HUES6 (cell line): ENCODE measurements at regions not wholly inside any gene's neighbourhood (a gene's known extent, or its start where the extent isn't known, plus 50 kb on each side); places are given as distances from the start of the nearest gene placed in this dataset.

Experiments used
- H3K27ac ChIP-seq: 2 replicates; pipeline ENCODE4 v1.7.0; 2013; ENCODE audit warnings: low read depth, mild to moderate bottlenecking, low read length, inconsistent platforms
- H3K27me3 ChIP-seq: 2 replicates; pipeline ENCODE4 v1.6.1; 2013; ENCODE audit warnings: low read length; ENCODE audit not compliant: control insufficient read depth, insufficient read depth
- H3K36me3 ChIP-seq: 2 replicates; pipeline ENCODE4 v1.6.1; 2013; ENCODE audit warnings: low read length; ENCODE audit not compliant: control insufficient read depth, insufficient read depth
- H3K4me1 ChIP-seq: 2 replicates; pipeline ENCODE4 v1.6.1; 2013; ENCODE audit warnings: low read length; ENCODE audit not compliant: control insufficient read depth, insufficient read depth
- H3K4me3 ChIP-seq: 2 replicates; pipeline ENCODE4 v1.5.1; 2013; ENCODE audit warnings: low read depth, low read length
- H3K9ac ChIP-seq: one replicate; pipeline ENCODE4 v1.6.1; 2013; ENCODE audit warnings: mild to moderate bottlenecking, low read length
- H3K9me3 ChIP-seq: 2 replicates; pipeline ENCODE4 v1.6.1; 2013; ENCODE audit warnings: low read depth, low read length; ENCODE audit not compliant: control insufficient read depth, insufficient read depth

GRCh38 chr14:98382662-98383061 lies 889.3 kb downstream of the BCL11B start:
- no peaks in the 10 kb centered on the region for H3K27me3 ChIP-seq
- H3K4me3 ChIP-seq: no peak overlapping the region
- no peaks in the 10 kb centered on the region; the same call in 1 of the 2 replicates for H3K9me3 ChIP-seq
- H3K27ac ChIP-seq: no peak overlapping the region
- no peaks in the 10 kb centered on the region for H3K4me1 ChIP-seq
- no peak overlapping the region for H3K9ac ChIP-seq
- H3K36me3 ChIP-seq: no peaks in the 10 kb centered on the region

- no peak overlapping the region for H3K27ac ChIP-seq
- H3K4me3 ChIP-seq: no peak overlapping the region
- H3K4me1 ChIP-seq: no peaks in the 10 kb centered on the region
- H3K9me3 ChIP-seq: no peaks in the 10 kb centered on the region; the same call in 1 of the 2 replicates
- H3K9ac ChIP-seq: no peak overlapping the region
- H3K36me3 ChIP-seq: no peaks in the 10 kb centered on the region
- no peaks in the 10 kb centered on the region for H3K27me3 ChIP-seq
These were observed 886.1 kb downstream of the BCL11B start for GRCh38 chr14:98385851-98386250.

GRCh38 chr14:98391061-98391460 lies 880.9 kb downstream of the BCL11B start:
- H3K9me3 ChIP-seq: 0 out of 2 replicates have a peak, but pooled peaks cover 2% of the 10 kb centered on the region
- H3K36me3 ChIP-seq: no peaks in the 10 kb centered on the region
- no peaks in the 10 kb centered on the region for H3K4me1 ChIP-seq
- no peak overlapping the region for H3K4me3 ChIP-seq
- H3K27me3 ChIP-seq: no peaks in the 10 kb centered on the region
- no peak overlapping the region for H3K9ac ChIP-seq
- H3K27ac ChIP-seq: no peak overlapping the region

- H3K9ac ChIP-seq: no peak overlapping the region
- no peaks in the 10 kb centered on the region for H3K4me1 ChIP-seq
- no peak overlapping the region for H3K27ac ChIP-seq
- no peaks in the 10 kb centered on the region for H3K27me3 ChIP-seq
- H3K9me3 ChIP-seq: 0 out of 2 replicates have a peak, but pooled peaks cover 2% of the 10 kb centered on the region
- no peak overlapping the region for H3K4me3 ChIP-seq
- H3K36me3 ChIP-seq: no peaks in the 10 kb centered on the region
These were observed 878.5 kb downstream of the BCL11B start for GRCh38 chr14:98393527-98393926.

- Histone ChIP-seq H3K9me3 (no peaks in the 10 kb centered on the region), H3K27ac (no peak overlapping the region), H3K4me1 (no peaks in the 10 kb centered on the region), H3K36me3 (no peaks in the 10 kb centered on the region), H3K4me3 (no peak overlapping the region), H3K9ac (no peak overlapping the region), H3K27me3 (no peaks in the 10 kb centered on the region)
These were observed 867.2 kb downstream of the BCL11B start for GRCh38 chr14:98404811-98405210.

- H3K9me3 ChIP-seq: no peaks in the 10 kb centered on the region
- H3K27me3 ChIP-seq: no peaks in the 10 kb centered on the region
- no peaks in the 10 kb centered on the region for H3K4me1 ChIP-seq
- H3K4me3 ChIP-seq: no peak overlapping the region
- no peak overlapping the region for H3K9ac ChIP-seq
- no peaks in the 10 kb centered on the region for H3K36me3 ChIP-seq
- H3K27ac ChIP-seq: no peak overlapping the region
These were observed 863.9 kb downstream of the BCL11B start for GRCh38 chr14:98408024-98408555.

- H3K27me3 ChIP-seq: no peaks in the 10 kb centered on the region
- no peaks in the 10 kb centered on the region for H3K36me3 ChIP-seq
- no peak overlapping the region for H3K9ac ChIP-seq
- no peak overlapping the region for H3K27ac ChIP-seq
- no peaks in the 10 kb centered on the region for H3K9me3 ChIP-seq
- H3K4me1 ChIP-seq: no peaks in the 10 kb centered on the region
- no peak overlapping the region for H3K4me3 ChIP-seq
These were observed 863.3 kb downstream of the BCL11B start for GRCh38 chr14:98408713-98409112.

GRCh38 chr14:98411154-98411553 lies 860.8 kb downstream of the BCL11B start:
- Histone ChIP-seq H3K4me1 (no peaks in the 10 kb centered on the region), H3K27me3 (no peaks in the 10 kb centered on the region), H3K9me3 (no peaks in the 10 kb centered on the region), H3K36me3 (no peaks in the 10 kb centered on the region), H3K4me3 (no peak overlapping the region), H3K27ac (no peak overlapping the region), H3K9ac (no peak overlapping the region)

GRCh38 chr14:98412431-98412830 lies 859.6 kb downstream of the BCL11B start:
- no peaks in the 10 kb centered on the region for H3K27me3 ChIP-seq
- H3K4me1 ChIP-seq: no peaks in the 10 kb centered on the region
- no peak overlapping the region for H3K9ac ChIP-seq
- H3K4me3 ChIP-seq: no peak overlapping the region
- H3K27ac ChIP-seq: no peak overlapping the region
- no peaks in the 10 kb centered on the region for H3K9me3 ChIP-seq
- no peaks in the 10 kb centered on the region for H3K36me3 ChIP-seq

GRCh38 chr14:98415766-98416165 lies 856.2 kb downstream of the BCL11B start:
- H3K9ac ChIP-seq: no peak overlapping the region
- no peak overlapping the region for H3K4me3 ChIP-seq
- no peak overlapping the region for H3K27ac ChIP-seq
- no peaks in the 10 kb centered on the region for H3K36me3 ChIP-seq
- H3K4me1 ChIP-seq: no peaks in the 10 kb centered on the region
- no peaks in the 10 kb centered on the region for H3K9me3 ChIP-seq
- H3K27me3 ChIP-seq: no peaks in the 10 kb centered on the region

- Histone ChIP-seq H3K4me3 (no peak overlapping the region), H3K27ac (no peak overlapping the region), H3K27me3 (no peaks in the 10 kb centered on the region), H3K4me1 (no peaks in the 10 kb centered on the region), H3K9me3 (no peaks in the 10 kb centered on the region), H3K9ac (no peak overlapping the region), H3K36me3 (no peaks in the 10 kb centered on the region)
These were observed 855.0 kb downstream of the BCL11B start for GRCh38 chr14:98417001-98417400.
